WTC11 (cell line): ENCODE measurements at regions not wholly inside any gene's neighbourhood (a gene's known extent, or its start where the extent isn't known, plus 50 kb on each side); places are given as distances from the start of the nearest gene placed in this dataset.

Source experiments
- ATF1 ChIP-seq: sonication (generic); formaldehyde crosslinking; IDR thresholded peaks from 2 replicates; pipeline ENCODE4 v1.8.1; 2023; ENCODE audit warnings: mild to moderate bottlenecking, moderate library complexity, missing genetic modification reagents
- JUN ChIP-seq: sonication (generic); formaldehyde crosslinking; IDR thresholded peaks from 2 replicates; pipeline ENCODE4 v1.8.0; 2023; ENCODE audit warnings: mild to moderate bottlenecking, missing genetic modification reagents
- KAT7 ChIP-seq: sonication (generic); formaldehyde crosslinking; IDR thresholded peaks from 2 replicates; pipeline ENCODE4 v1.8.1; 2023; ENCODE audit warnings: missing genetic modification reagents, mild to moderate bottlenecking, borderline replicate concordance
- MXD4 ChIP-seq: fragments of 250-450 bp; sonication (Bioruptor Pico); IDR thresholded peaks from 2 replicates; pipeline ENCODE4 v1.8.0; 2021; ENCODE audit warnings: mild to moderate bottlenecking, moderate library complexity, borderline replicate concordance
- NFE2L1 ChIP-seq: sonication (generic); formaldehyde crosslinking; IDR thresholded peaks from 2 replicates; pipeline ENCODE4 v1.8.1; 2023; ENCODE audit warnings: missing genetic modification reagents
- NR3C1 ChIP-seq: sonication (generic); formaldehyde crosslinking; conservative IDR thresholded peaks from 2 replicates; pipeline ENCODE4 v1.8.1; 2023; ENCODE audit warnings: low read depth, mild to moderate bottlenecking, missing genetic modification reagents
- OVOL2 ChIP-seq: fragments of 250-450 bp; sonication (Bioruptor Pico); IDR thresholded peaks from 2 replicates; pipeline ENCODE4 v1.9.0; 2021; ENCODE audit warnings: mild to moderate bottlenecking, borderline replicate concordance
- ZNF317 ChIP-seq: sonication (generic); formaldehyde crosslinking; IDR thresholded peaks from 2 replicates; pipeline ENCODE4 v1.8.1; 2023; ENCODE audit warnings: low read depth, mild to moderate bottlenecking, moderate library complexity, missing genetic modification reagents, borderline replicate concordance
- TF ChIP-seq, protein P1 (sequence below): fragments of 200-600 bp; IDR thresholded peaks from 2 replicates; pipeline ENCODE4 v1.8.0; 2022; ENCODE audit warnings: antibody characterized with exemption
- TF ChIP-seq, protein P2 (sequence below): sonication (generic); formaldehyde crosslinking; IDR thresholded peaks from 2 replicates; pipeline ENCODE4 v1.8.1; 2023; ENCODE audit warnings: mild to moderate bottlenecking, missing genetic modification reagents, moderate library complexity
- TF ChIP-seq, protein P3 (sequence below): sonication (generic); formaldehyde crosslinking; IDR thresholded peaks from 2 replicates; pipeline ENCODE4 v1.8.1; 2022; ENCODE audit warnings: low read depth, missing genetic modification reagents, borderline replicate concordance
- TF ChIP-seq, protein P4 (sequence below): sonication (generic); formaldehyde crosslinking; IDR thresholded peaks from 2 replicates; pipeline ENCODE4 v1.8.0; 2022; ENCODE audit warnings: mild to moderate bottlenecking, missing genetic modification reagents

DNA sequence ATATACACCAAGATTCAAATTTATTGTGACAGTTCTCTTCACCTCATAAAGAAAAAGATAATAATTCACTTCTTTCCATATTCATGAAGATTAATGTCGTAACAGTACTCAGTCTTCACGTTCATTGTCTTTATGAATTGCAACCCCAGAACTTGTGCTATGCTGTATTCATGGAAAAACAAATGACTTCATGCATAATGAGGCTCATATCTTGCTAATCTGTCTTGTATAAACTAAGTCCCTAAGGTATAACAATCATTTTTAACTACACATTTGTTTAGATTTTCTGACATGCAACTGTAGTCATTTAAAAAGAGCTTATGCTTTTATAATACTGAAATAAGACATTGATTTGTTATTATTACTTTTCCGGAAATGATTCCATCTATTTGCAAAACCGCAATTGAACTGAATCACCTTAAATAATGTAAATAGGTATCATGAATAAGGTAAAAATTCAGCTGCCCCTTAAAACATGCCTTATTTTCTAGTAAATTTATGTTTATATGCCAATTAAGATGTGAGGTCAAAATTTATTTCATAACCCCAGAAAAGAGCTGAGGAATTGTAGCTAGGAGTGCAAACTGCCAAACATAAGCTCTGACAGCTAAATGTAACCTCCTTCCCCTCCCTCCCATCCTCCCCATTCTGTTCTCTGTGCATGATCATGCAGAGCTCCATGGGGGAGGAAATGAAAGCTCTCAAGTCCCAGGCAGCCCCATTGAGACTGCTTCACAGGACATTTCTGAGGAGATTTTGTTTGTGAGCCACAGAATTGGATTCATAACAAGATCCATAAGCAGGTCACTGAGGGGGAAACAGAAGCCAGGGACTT lies 301.6 kb downstream of the ATP23 start:
- TF ChIP-seq KAT7 (CRISPR knock-in tag), result no peak
- no peak for TF ChIP-seq ATF1 (CRISPR knock-in tag)
- TF ChIP-seq, protein P1, sequence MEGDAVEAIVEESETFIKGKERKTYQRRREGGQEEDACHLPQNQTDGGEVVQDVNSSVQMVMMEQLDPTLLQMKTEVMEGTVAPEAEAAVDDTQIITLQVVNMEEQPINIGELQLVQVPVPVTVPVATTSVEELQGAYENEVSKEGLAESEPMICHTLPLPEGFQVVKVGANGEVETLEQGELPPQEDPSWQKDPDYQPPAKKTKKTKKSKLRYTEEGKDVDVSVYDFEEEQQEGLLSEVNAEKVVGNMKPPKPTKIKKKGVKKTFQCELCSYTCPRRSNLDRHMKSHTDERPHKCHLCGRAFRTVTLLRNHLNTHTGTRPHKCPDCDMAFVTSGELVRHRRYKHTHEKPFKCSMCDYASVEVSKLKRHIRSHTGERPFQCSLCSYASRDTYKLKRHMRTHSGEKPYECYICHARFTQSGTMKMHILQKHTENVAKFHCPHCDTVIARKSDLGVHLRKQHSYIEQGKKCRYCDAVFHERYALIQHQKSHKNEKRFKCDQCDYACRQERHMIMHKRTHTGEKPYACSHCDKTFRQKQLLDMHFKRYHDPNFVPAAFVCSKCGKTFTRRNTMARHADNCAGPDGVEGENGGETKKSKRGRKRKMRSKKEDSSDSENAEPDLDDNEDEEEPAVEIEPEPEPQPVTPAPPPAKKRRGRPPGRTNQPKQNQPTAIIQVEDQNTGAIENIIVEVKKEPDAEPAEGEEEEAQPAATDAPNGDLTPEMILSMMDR, result no peak
- no peak for TF ChIP-seq ZNF317 (CRISPR knock-in tag)
- TF ChIP-seq, protein P2, sequence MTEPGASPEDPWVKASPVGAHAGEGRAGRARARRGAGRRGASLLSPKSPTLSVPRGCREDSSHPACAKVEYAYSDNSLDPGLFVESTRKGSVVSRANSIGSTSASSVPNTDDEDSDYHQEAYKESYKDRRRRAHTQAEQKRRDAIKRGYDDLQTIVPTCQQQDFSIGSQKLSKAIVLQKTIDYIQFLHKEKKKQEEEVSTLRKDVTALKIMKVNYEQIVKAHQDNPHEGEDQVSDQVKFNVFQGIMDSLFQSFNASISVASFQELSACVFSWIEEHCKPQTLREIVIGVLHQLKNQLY (CRISPR knock-in tag), result no peak
- no peak for TF ChIP-seq OVOL2 (CRISPR knock-in tag)
- no peak for TF ChIP-seq NR3C1
- TF ChIP-seq, protein P3, sequence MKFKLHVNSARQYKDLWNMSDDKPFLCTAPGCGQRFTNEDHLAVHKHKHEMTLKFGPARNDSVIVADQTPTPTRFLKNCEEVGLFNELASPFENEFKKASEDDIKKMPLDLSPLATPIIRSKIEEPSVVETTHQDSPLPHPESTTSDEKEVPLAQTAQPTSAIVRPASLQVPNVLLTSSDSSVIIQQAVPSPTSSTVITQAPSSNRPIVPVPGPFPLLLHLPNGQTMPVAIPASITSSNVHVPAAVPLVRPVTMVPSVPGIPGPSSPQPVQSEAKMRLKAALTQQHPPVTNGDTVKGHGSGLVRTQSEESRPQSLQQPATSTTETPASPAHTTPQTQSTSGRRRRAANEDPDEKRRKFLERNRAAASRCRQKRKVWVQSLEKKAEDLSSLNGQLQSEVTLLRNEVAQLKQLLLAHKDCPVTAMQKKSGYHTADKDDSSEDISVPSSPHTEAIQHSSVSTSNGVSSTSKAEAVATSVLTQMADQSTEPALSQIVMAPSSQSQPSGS (CRISPR knock-in tag), result no peak
- TF ChIP-seq, protein P4, sequence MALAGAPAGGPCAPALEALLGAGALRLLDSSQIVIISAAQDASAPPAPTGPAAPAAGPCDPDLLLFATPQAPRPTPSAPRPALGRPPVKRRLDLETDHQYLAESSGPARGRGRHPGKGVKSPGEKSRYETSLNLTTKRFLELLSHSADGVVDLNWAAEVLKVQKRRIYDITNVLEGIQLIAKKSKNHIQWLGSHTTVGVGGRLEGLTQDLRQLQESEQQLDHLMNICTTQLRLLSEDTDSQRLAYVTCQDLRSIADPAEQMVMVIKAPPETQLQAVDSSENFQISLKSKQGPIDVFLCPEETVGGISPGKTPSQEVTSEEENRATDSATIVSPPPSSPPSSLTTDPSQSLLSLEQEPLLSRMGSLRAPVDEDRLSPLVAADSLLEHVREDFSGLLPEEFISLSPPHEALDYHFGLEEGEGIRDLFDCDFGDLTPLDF (CRISPR knock-in tag), result no peak
- TF ChIP-seq JUN, result no peak
- TF ChIP-seq MXD4 (CRISPR knock-in tag), result no peak
- no peak for TF ChIP-seq NFE2L1 (CRISPR knock-in tag)
